NOMO-1 treated with dmso at 0.1 percent for 144 hours (cell line): ENCODE measurements at regions not wholly inside any gene's neighbourhood (a gene's known extent, or its start where the extent isn't known, plus 50 kb on each side); places are given as distances from the start of the nearest gene placed in this dataset.
"Not testable (repeated sequence)": the region's sequence is repeated elsewhere in the genome, so short reads cannot be mapped to it uniquely, and the experiment has no call there.

Experiments used
- DNase-seq: peaks from one replicate; lab custom pipeline; 2025; ENCODE audit not compliant: unreplicated experiment; lab: John Stamatoyannopoulos, UW

DNA sequence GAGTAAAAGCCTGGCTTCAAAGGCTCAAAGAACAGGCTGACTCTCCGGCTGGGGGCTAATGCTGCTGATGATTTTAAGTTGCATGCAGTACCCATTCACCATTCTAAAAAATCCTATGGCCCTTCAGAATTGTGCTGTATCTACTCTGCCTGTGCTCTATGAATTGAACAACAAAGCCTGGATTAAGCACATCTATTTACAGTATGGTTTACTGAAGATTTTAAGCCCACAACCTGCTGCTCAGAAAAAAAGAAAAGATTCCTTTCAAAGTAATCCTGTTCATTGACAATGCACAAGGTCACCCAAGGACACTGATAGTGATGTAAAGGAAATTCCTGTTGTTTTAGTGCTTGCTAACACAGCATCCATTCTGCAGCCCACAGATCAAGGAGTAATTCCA, 84.9 kb upstream of the SFRP2 start:
- DNase-seq: no peak

DNA sequence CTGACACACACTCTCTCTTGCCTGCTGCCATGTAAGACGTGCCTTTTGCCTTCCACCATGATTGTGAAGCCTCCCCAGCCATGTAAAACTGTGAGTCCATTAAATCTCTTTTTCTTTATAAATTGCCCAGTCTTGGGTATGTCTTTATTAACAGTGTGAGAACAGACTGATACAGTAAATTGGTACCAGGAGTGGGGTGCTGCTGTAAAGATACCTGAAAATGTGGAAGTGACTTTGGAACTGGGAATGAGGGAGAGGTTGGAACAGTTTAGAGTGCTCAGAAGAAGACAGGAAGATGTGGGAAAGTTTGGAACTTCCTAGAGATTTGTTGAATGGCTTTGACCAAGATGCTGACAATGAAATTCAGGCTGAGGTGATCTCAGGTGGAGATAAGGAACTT, 77.9 kb upstream of the SFRP2 start:
- not testable (repeated sequence) for DNase-seq

DNA sequence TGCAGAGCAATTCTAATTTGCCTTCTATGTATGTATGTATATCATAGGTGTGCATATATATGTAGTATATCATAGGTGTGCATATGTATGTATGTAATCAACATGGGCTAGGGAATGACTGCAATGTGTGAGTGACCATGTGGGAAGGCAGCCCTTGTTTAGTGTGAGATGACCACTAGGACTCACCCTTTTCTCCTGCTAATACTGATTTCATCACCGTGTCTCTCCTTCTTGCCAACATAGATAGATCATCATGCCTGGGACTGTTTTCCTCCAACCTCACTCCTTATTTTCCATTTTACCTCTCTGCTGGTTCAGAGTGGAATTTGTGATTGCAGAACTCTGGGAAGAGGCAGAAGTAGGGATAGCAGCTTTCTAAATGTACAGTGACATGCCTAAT, 63.6 kb upstream of the SFRP2 start:
- no peak for DNase-seq

DNA sequence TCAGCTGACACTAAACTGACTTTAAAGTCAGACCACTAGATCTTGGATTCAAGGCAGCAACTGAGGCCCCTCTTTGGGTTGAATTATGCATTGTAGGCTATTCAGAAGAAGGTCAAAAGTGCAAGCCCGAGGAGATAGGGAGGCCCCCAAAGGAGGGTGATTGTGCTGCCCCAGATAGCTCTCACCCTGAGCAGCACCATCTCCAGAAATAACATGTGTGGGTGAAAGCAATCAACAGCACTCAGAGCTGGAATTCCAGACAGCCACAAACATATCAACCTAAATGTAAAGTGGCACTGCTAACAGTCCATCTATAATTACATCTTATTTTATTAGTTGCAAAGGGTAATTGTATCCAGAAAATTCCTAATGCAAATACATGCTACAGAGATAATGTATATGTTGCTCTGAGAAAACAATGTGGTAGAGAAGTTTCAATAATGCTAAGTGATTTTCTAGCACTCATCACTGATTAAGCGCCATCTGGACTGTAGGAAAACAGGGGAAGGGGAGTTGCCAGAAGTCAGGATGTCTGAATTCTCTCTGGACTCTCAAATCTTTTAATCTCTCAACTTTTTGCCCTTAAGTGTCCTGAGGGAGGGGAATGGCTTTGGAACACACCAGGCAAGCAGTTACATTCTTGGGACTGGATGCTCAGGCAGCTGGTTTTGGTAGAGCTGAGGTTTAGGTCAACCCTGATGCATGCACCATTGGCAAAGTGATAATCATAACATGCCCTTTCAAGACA, 61.8 kb upstream of the SFRP2 start:
- no peak for DNase-seq

DNA sequence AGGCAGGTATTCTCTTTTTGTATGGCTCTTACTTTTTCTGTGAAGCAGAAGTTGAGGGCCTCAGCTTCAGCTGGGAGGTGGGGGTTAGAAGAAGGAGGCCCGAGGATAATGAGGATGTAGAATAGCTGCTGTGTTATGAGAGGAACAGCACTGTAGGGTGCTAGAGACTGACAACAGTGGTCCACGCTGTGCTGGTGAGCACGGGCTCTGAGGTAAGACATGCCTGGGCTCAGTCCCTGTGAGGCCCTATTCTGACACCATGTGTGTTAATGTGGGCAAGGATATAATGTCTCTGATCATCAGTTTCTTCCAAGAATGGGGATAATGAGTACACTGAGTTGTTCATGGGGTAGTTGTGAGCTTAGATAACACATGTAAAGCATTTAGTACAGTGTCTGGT, 55.3 kb upstream of the SFRP2 start:
- no peak for DNase-seq
